DND-41 (cell line): ENCODE measurements at regions not wholly inside any gene's neighbourhood (a gene's known extent, or its start where the extent isn't known, plus 50 kb on each side); places are given as distances from the start of the nearest gene placed in this dataset.

Experiments used
- ATAC-seq: fragments of 200-7000 bp; cut with Tn5 transposase; 3 replicates; pipeline ENCODE4 v1.9.1; 2021; ENCODE audit warnings: low read depth; ENCODE audit not compliant: insufficient read depth
- DNase-seq: peaks from one replicate; pipeline ENCODE4 v3.0.0-alpha.2; 2020
- H2AFZ ChIP-seq: 2 replicates; pipeline ENCODE4 v1.6.0; 2012; ENCODE audit warnings: low read depth, low read length
- H3K27ac ChIP-seq: 2 replicates; pipeline ENCODE4 v1.5.1; 2012; ENCODE audit warnings: low read length, inconsistent platforms
- H3K27me3 ChIP-seq: fragments of 200-600 bp; sonication (generic); 2 replicates; pipeline ENCODE4 v1.6.0; 2012; ENCODE audit warnings: low read length, mild to moderate bottlenecking, inconsistent platforms; ENCODE audit not compliant: insufficient read depth, poor library complexity
- H3K36me3 ChIP-seq: 2 replicates; pipeline ENCODE4 v1.5.1; 2012; ENCODE audit warnings: low read length, inconsistent platforms; ENCODE audit not compliant: insufficient read depth
- H3K4me1 ChIP-seq: 2 replicates; pipeline ENCODE4 v1.5.1; 2012; ENCODE audit warnings: mild to moderate bottlenecking, low read length; ENCODE audit not compliant: insufficient read depth
- H3K4me2 ChIP-seq: 2 replicates; pipeline ENCODE4 v1.6.0; 2012; ENCODE audit warnings: mild to moderate bottlenecking, moderate library complexity, low read length, inconsistent platforms; ENCODE audit not compliant: insufficient read depth
- H3K4me3 ChIP-seq, 2 experiments: fragments of 200-600 bp in 1 of 2; shearing (Covaris generic) in 1 of 2; 2 replicates each; pipeline ENCODE4 v1.5.1; 2012 to 2016; ENCODE audit warnings: inconsistent platforms in 2 of 2, low read length in 2 of 2, mild to moderate bottlenecking in 2 of 2, low read depth in 1 of 2, moderate library complexity in 1 of 2
- H3K79me2 ChIP-seq: 2 replicates; pipeline ENCODE4 v1.6.0; 2012; ENCODE audit warnings: low read length, inconsistent platforms; ENCODE audit not compliant: insufficient read depth
- H3K9ac ChIP-seq: 2 replicates; pipeline ENCODE4 v1.6.0; 2012; ENCODE audit warnings: low read depth, mild to moderate bottlenecking, inconsistent platforms, low read length, moderate library complexity
- H3K9me3 ChIP-seq: 2 replicates; pipeline ENCODE4 v1.5.1; 2012; ENCODE audit warnings: low read length, moderate library complexity, mild to moderate bottlenecking, inconsistent platforms; ENCODE audit not compliant: insufficient read depth, severe bottlenecking
- H4K20me1 ChIP-seq: 2 replicates; pipeline ENCODE4 v1.6.0; 2012; ENCODE audit warnings: low read length; ENCODE audit not compliant: insufficient read depth
- EZH2 ChIP-seq: IDR thresholded peaks from 3 replicates; pipeline ENCODE4 v1.6.1; 2012; ENCODE audit warnings: borderline replicate concordance, low read depth, mild to moderate bottlenecking, moderate library complexity, low read length, inconsistent platforms; ENCODE audit not compliant: severe bottlenecking
- TF ChIP-seq, protein P1 (sequence below): IDR thresholded peaks from 2 replicates; pipeline ENCODE4 v1.5.1; 2012; ENCODE audit warnings: borderline replicate concordance, low read length, moderate library complexity, mild to moderate bottlenecking; ENCODE audit not compliant: poor library complexity, severe bottlenecking; ENCODE audit errors: extremely low read depth

DNA sequence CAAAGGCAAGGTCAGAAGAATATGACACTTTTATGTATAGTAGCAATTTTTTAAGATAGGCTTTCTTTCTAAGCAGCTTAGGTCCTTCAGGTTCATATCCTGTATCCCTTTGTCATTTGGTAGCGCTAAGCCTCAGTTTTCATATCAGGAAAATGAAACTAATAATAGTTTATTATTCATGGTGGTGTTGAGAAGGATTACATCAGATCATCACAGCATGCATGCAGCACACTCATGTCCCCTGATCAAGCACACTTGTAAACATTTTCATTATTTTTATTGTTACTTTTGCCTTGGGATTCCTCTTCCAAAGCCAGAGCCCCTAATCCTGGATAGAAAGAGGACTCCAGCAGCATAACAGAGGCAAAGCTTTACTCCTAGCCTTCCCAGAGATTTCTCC is 70.2 kb upstream of the ADGRF1 start:
- H2AFZ ChIP-seq, result no peak overlapping the region
- H3K27me3 ChIP-seq, result no peaks in the 10 kb centered on the region
- H3K4me2 ChIP-seq, result no peak overlapping the region
- no peaks in the 10 kb centered on the region for H3K9me3 ChIP-seq
- H3K36me3 ChIP-seq, result no peaks in the 10 kb centered on the region
- no peak for ATAC-seq
- H3K4me3 ChIP-seq, result no peak overlapping the region
- DNase-seq, result no peak
- no peaks in the 10 kb centered on the region for H3K79me2 ChIP-seq
- TF ChIP-seq EZH2, result no peak
- TF ChIP-seq, protein P1, sequence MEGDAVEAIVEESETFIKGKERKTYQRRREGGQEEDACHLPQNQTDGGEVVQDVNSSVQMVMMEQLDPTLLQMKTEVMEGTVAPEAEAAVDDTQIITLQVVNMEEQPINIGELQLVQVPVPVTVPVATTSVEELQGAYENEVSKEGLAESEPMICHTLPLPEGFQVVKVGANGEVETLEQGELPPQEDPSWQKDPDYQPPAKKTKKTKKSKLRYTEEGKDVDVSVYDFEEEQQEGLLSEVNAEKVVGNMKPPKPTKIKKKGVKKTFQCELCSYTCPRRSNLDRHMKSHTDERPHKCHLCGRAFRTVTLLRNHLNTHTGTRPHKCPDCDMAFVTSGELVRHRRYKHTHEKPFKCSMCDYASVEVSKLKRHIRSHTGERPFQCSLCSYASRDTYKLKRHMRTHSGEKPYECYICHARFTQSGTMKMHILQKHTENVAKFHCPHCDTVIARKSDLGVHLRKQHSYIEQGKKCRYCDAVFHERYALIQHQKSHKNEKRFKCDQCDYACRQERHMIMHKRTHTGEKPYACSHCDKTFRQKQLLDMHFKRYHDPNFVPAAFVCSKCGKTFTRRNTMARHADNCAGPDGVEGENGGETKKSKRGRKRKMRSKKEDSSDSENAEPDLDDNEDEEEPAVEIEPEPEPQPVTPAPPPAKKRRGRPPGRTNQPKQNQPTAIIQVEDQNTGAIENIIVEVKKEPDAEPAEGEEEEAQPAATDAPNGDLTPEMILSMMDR, result no peak
- no peaks in the 10 kb centered on the region for H3K4me1 ChIP-seq
- H4K20me1 ChIP-seq, result no peaks in the 10 kb centered on the region
- H3K9ac ChIP-seq, result no peak overlapping the region
- no peak overlapping the region for H3K27ac ChIP-seq

DNA sequence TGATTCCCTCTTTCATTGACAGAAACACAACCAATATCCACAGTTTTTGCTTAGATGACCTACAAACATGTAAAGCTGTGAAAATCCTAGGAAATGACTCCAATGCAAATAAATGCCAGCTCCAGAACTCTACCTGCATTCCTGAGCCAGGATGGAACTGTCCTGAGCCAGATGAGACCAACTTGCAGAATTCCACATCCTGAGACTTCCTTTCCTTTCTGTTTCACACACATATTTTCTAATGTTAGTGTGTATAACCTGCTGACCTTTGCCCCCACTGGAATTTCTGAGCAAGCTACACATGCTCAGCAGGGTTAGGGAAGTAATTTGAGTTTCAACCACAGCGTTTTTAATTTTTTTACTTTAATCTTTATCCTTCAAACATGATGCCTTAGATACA is 69.6 kb upstream of the ADGRF1 start:
- no peaks in the 10 kb centered on the region for H3K79me2 ChIP-seq
- no peak overlapping the region for H3K4me2 ChIP-seq
- TF ChIP-seq, protein P1, result no peak
- TF ChIP-seq EZH2, result no peak
- no peak overlapping the region for H3K9ac ChIP-seq
- no peaks in the 10 kb centered on the region for H3K4me1 ChIP-seq
- no peak overlapping the region for H3K4me3 ChIP-seq
- DNase-seq (no peak), ATAC-seq (no peak)
- H4K20me1 ChIP-seq, result no peaks in the 10 kb centered on the region
- H3K27me3 ChIP-seq, result no peaks in the 10 kb centered on the region
- H3K9me3 ChIP-seq, result no peaks in the 10 kb centered on the region
- H3K36me3 ChIP-seq, result no peaks in the 10 kb centered on the region
- no peak overlapping the region for H3K27ac ChIP-seq
- H2AFZ ChIP-seq, result no peak overlapping the region

DNA sequence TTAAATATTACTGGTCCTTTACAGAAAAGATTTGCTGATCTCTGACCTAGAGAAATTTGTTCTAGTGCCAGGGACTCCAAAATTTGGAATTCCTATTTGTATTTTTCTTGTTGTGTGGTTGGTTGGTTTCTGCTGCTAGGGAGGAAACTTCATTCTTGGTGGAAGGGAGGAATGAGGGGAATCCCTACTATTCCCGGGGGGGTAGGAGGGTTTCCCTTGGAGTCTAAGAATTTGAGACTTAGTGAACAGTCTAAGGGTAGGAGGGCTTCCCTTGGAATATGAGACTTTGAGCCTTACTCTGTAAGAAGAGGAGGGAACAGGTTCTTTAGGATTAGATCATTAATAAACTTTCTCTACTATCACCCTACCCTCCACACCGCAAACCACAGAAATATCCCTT is 67.1 kb upstream of the ADGRF1 start:
- Histone ChIP-seq H3K27ac (no peak overlapping the region), H3K4me2 (no peak overlapping the region), H4K20me1 (no peaks in the 10 kb centered on the region), H2AFZ (no peak overlapping the region), H3K9me3 (no peaks in the 10 kb centered on the region), H3K4me3 (no peak overlapping the region), H3K79me2 (no peaks in the 10 kb centered on the region), H3K36me3 (no peaks in the 10 kb centered on the region), H3K4me1 (no peaks in the 10 kb centered on the region), H3K9ac (no peak overlapping the region), H3K27me3 (no peaks in the 10 kb centered on the region)
- no peak for TF ChIP-seq EZH2
- TF ChIP-seq, protein P1, result no peak
- ATAC-seq (no peak), DNase-seq (no peak)

DNA sequence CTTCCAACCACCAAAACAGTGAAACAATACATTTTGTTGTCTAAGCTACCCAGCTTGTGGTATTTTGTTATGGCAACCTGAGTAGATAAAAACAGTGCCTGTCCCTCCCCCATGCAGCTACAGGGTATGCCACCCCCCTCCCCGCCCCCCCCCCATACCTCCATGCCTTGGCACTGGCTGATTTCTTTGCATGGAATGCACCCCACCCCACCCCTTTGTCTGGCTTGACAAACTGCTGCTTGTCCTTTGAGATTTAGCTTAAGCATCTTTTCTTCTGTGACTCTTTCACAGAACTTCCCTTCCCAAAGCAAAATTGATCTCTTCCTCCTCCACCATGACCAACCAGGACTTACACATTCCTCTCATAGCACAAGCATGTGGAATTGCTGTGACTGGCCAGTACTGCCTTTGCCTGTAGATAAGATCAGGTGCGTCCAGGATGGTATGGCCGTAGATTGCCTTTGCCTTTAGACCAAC is 64.6 kb upstream of the ADGRF1 start:
- Histone ChIP-seq H4K20me1 (no peaks in the 10 kb centered on the region), H3K36me3 (no peaks in the 10 kb centered on the region), H3K4me2 (no peak overlapping the region), H3K9ac (no peak overlapping the region), H2AFZ (no peak overlapping the region), H3K27ac (no peak overlapping the region), H3K27me3 (no peaks in the 10 kb centered on the region), H3K9me3 (no peaks in the 10 kb centered on the region), H3K4me1 (no peaks in the 10 kb centered on the region), H3K4me3 (no peak overlapping the region), H3K79me2 (no peaks in the 10 kb centered on the region)
- TF ChIP-seq, protein P1, result no peak
- no peak for TF ChIP-seq EZH2
- ATAC-seq, result no peak
- DNase-seq, result no peak
